Fibroblast of the aortic adventitia (primary cell): ENCODE measurements at regions not wholly inside any gene's neighbourhood (a gene's known extent, or its start where the extent isn't known, plus 50 kb on each side); places are given as distances from the start of the nearest gene placed in this dataset.

Experiments used
- DNase-seq: peaks from one replicate; pipeline ENCODE4 v3.0.0-alpha.2; 2010; ENCODE audit warnings: low read depth
- H3K4me3 ChIP-seq: 2 replicates; pipeline ENCODE4 v1.5.1; 2011; ENCODE audit warnings: low read depth, mild to moderate bottlenecking, control low read depth, low read length, moderate library complexity
- CTCF ChIP-seq: IDR thresholded peaks from 2 replicates; pipeline ENCODE4 v1.5.1; 2011; ENCODE audit warnings: mild to moderate bottlenecking, low read length, control low read depth, inconsistent platforms; ENCODE audit not compliant: insufficient read depth

- DNase-seq: no peak
- H3K4me3 ChIP-seq: no peak overlapping the region
- no peak for TF ChIP-seq CTCF
These were observed 189.5 kb upstream of the TYRP1 start for GRCh38 chr9:12503606-12504122.

GRCh38 chr9:12510551-12510950, 182.6 kb upstream of the TYRP1 start:
- H3K4me3 ChIP-seq: no peak overlapping the region
- no peak for TF ChIP-seq CTCF
- DNase-seq: no peak

- H3K4me3 ChIP-seq: no peak overlapping the region
- no peak for DNase-seq
- no peak for TF ChIP-seq CTCF
These were observed 181.5 kb upstream of the TYRP1 start for GRCh38 chr9:12511726-12512125.

- TF ChIP-seq CTCF: no peak
- H3K4me3 ChIP-seq: no peak overlapping the region
- DNase-seq: no peak
These were observed 177.2 kb upstream of the TYRP1 start for GRCh38 chr9:12516031-12516430.

GRCh38 chr9:12516573-12516972, 176.6 kb upstream of the TYRP1 start:
- TF ChIP-seq CTCF: no peak
- no peak overlapping the region for H3K4me3 ChIP-seq
- DNase-seq: no peak

GRCh38 chr9:12538842-12539579, 154.2 kb upstream of the TYRP1 start:
- no peak for DNase-seq
- TF ChIP-seq CTCF: no peak
- H3K4me3 ChIP-seq: peak overlapping the region; percentile 11

- no peak for TF ChIP-seq CTCF
- H3K4me3 ChIP-seq: no peak overlapping the region
- no peak for DNase-seq
These were observed 153.6 kb upstream of the TYRP1 start for GRCh38 chr9:12539580-12539975.
